NT2/D1 (cell line): ENCODE measurements at regions not wholly inside any gene's neighbourhood (a gene's known extent, or its start where the extent isn't known, plus 50 kb on each side); places are given as distances from the start of the nearest gene placed in this dataset.

ENCODE experiments used
- DNase-seq: peaks from one replicate; pipeline ENCODE4 v3.0.0-alpha.2; 2011; ENCODE audit warnings: low read depth, low spot score
- H3K27me3 ChIP-seq: 2 replicates; pipeline ENCODE4 v1.6.0; 2011; ENCODE audit warnings: mild to moderate bottlenecking; ENCODE audit not compliant: insufficient read length, insufficient read depth
- H3K36me3 ChIP-seq: 2 replicates; pipeline ENCODE4 v1.6.1; 2011; ENCODE audit warnings: mild to moderate bottlenecking, low read length, mixed read lengths; ENCODE audit not compliant: insufficient read depth, insufficient read length
- H3K4me1 ChIP-seq: 2 replicates; pipeline ENCODE4 v1.5.1; 2011; ENCODE audit not compliant: insufficient read depth, insufficient read length
- H3K4me3 ChIP-seq: 2 replicates; pipeline ENCODE4 v1.5.1; 2011; ENCODE audit warnings: low read depth; ENCODE audit not compliant: insufficient read length
- H3K9ac ChIP-seq: 2 replicates; pipeline ENCODE4 v1.6.0; 2011; ENCODE audit warnings: low read depth; ENCODE audit not compliant: insufficient read length
- H3K9me3 ChIP-seq: 2 replicates; pipeline ENCODE4 v1.5.1; 2011; ENCODE audit warnings: mild to moderate bottlenecking, low read length; ENCODE audit not compliant: insufficient read depth
- SUZ12 ChIP-seq: IDR thresholded peaks from 2 replicates; pipeline ENCODE4 v1.6.1; 2011; ENCODE audit not compliant: insufficient read length, insufficient read depth; ENCODE audit errors: extremely low read depth
- YY1 ChIP-seq: IDR thresholded peaks from 2 replicates; pipeline ENCODE4 v1.6.1; 2011; ENCODE audit not compliant: insufficient read length, insufficient read depth
- ZNF274 ChIP-seq: IDR thresholded peaks from 2 replicates; pipeline ENCODE4 v1.6.1; 2011; ENCODE audit warnings: mild to moderate bottlenecking, low read depth, low read length

GRCh38 chr9:113787871-113788270 lies 88.2 kb upstream of the ZNF618 start:
- no peaks in the 10 kb centered on the region for H3K36me3 ChIP-seq
- peaks cover 17% of the 10 kb centered on the region for H3K27me3 ChIP-seq
- peaks cover 5% of the 10 kb centered on the region for H3K4me1 ChIP-seq
- no peak for DNase-seq
- TF ChIP-seq YY1 (no peak), ZNF274 (no peak), SUZ12 (no peak)
- H3K9ac ChIP-seq = no peak overlapping the region
- H3K4me3 ChIP-seq = no peak overlapping the region
- H3K9me3 ChIP-seq = peaks cover 7% of the 10 kb centered on the region; the same call in 1 of the 2 replicates

GRCh38 chr9:113788616-113789330 lies 87.3 kb upstream of the ZNF618 start:
- Histone ChIP-seq H3K36me3 (no peaks in the 10 kb centered on the region), H3K9ac (no peak overlapping the region), H3K4me3 (no peak overlapping the region), H3K9me3 (peaks cover 7% of the 10 kb centered on the region; the same call in 1 of the 2 replicates), H3K27me3 (peaks cover 13% of the 10 kb centered on the region), H3K4me1 (peaks cover 8% of the 10 kb centered on the region)
- DNase-seq = no peak
- TF ChIP-seq SUZ12 (no peak), YY1 (no peak), ZNF274 (no peak)

- H3K9ac ChIP-seq = no peak overlapping the region
- no peak for DNase-seq
- H3K4me3 ChIP-seq = no peak overlapping the region
- H3K4me1 ChIP-seq = peaks cover 11% of the 10 kb centered on the region
- H3K36me3 ChIP-seq = no peaks in the 10 kb centered on the region
- H3K9me3 ChIP-seq = peaks cover 7% of the 10 kb centered on the region; the same call in 1 of the 2 replicates
- peaks cover 11% of the 10 kb centered on the region for H3K27me3 ChIP-seq
- TF ChIP-seq ZNF274 (no peak), SUZ12 (no peak), YY1 (no peak)
These were observed 86.0 kb upstream of the ZNF618 start for GRCh38 chr9:113790093-113790492.

- Histone ChIP-seq H3K9ac (no peak overlapping the region), H3K27me3 (peaks cover 9% of the 10 kb centered on the region), H3K9me3 (peaks cover 7% of the 10 kb centered on the region; the same call in 1 of the 2 replicates), H3K4me1 (peaks cover 6% of the 10 kb centered on the region), H3K36me3 (no peaks in the 10 kb centered on the region), H3K4me3 (no peak overlapping the region)
- TF ChIP-seq YY1 = no peak
- no peak for TF ChIP-seq ZNF274
- no peak for TF ChIP-seq SUZ12
- DNase-seq = no peak
These were observed 82.6 kb upstream of the ZNF618 start for GRCh38 chr9:113793558-113793957.

DNA sequence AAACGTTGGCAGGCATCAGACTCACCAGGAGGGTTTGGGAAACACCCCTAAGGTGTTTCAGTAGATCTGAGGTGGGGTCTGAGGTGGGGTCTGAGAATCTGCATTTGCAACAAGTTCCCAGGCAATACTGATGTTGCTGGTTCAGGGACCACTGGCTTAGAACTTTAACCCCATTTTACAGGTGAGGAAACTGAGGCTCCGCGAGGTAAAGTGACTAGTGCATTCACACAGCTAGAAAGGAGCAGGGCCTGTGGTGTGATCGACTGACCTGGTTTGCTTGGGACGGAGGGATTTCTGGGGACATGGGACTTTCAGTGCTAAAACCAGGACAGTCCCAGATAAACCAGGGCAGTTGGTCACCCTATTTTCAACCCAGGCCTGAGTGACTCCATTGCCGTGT lies 81.4 kb upstream of the ZNF618 start:
- H3K36me3 ChIP-seq = no peaks in the 10 kb centered on the region
- H3K4me3 ChIP-seq = no peak overlapping the region
- H3K9me3 ChIP-seq = peaks cover 7% of the 10 kb centered on the region; the same call in 1 of the 2 replicates
- no peak overlapping the region for H3K9ac ChIP-seq
- H3K27me3 ChIP-seq = peaks cover 5% of the 10 kb centered on the region
- TF ChIP-seq ZNF274 = no peak
- TF ChIP-seq SUZ12 = no peak
- no peak for TF ChIP-seq YY1
- no peak for DNase-seq
- H3K4me1 ChIP-seq = peaks cover 10% of the 10 kb centered on the region

- no peak for DNase-seq
- H3K27me3 ChIP-seq = peaks cover 1% of the 10 kb centered on the region
- TF ChIP-seq YY1 (no peak), ZNF274 (no peak), SUZ12 (no peak)
These were observed 80.2 kb upstream of the ZNF618 start for GRCh38 chr9:113795811-113796392.

More at GRCh38 chr9:113795811-113796392, 80.2 kb upstream of the ZNF618 start:
- Histone ChIP-seq H3K4me1 (peaks cover 10% of the 10 kb centered on the region), H3K4me3 (no peak overlapping the region), H3K9ac (no peak overlapping the region), H3K36me3 (no peaks in the 10 kb centered on the region), H3K9me3 (peaks cover 7% of the 10 kb centered on the region; the same call in 1 of the 2 replicates)
